ENCODE measurements at regions not wholly inside any gene's neighbourhood (a gene's known extent, or its start where the extent isn't known, plus 50 kb on each side); places are given as distances from the start of the nearest gene placed in this dataset.

DNA sequence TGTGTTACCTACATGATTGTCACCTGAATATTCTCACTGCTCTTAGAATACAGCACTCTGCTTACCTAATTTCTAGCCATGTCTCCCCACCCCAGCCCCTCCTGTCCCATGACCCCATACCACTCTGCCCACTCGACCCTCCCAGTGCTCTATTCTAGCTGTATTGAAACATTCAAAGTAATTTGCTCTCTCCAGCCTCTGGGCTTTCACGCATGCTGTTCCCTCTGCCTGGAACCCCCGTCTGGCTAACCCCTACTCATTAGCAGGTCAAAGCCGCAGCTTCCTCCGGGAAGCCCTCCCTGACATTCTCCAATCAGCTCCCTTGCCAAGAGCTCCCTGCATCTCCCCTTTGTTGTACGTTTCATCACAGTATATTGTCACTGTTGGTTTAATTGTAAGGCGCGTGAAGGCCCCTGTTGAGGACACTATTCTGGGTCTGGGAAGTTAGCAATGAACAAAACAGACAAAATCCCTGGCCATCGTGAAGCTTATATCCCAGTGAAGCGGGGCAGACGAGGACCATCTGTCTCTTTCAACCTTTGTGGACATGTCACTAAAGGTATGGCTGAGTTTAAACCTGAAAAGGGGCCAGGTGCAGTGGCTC lies 72.3 kb upstream of the LHX1 start:
- DNase-seq (ENCODE audit: low spot score): no peak

DNA sequence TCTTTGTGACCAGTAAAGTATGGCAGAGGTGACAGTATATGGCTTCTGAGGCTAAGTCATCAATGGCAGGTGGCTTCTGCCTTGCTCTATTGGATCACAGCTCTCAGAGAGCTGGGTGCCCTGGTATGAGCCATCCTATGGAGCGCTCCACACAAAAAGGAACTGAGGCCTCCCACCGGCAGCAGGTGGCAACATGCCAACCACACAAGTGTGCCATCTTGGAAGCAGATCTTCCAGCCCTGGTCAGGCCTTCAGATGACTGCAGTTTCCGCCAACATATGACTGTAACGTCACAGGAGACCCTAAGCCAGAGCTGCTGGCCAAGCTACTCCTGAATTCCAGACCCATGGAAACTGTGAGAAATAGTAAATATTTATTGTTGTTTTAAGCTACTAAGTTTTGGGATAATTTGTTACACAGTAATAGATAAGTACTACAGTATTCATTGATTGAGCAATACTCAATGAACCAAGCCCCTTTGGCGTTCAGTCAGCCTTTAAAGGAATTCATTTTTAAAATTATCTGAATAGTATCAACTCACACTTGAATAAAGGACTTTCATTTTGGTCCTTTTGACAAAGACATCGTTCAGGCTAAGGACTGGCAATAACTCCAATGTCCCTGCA lies 69.4 kb upstream of the LHX1 start:
- no peak for DNase-seq (ENCODE audit: low spot score)

DNA sequence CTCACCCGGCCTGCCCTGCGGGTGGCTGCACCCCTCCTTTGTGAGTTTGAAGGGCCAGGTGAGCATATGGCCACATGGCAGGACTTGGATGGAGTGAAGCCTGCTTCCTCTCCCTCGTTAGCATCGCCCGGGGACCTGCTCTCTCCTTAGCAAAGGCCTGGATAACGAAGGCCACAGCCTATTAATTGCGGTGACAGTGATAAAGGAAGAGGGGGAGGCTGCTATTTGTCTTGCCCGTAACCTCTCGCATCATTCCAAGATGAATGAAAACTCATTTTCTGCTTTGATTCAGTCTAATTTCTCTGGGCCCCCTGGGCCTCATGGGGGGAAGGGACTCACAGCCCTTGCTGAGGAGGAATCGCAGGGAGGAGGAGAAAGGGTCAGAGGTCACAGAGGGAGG lies 68.5 kb upstream of the LHX1 start:
- no peak for DNase-seq (ENCODE audit: low spot score)

DNA sequence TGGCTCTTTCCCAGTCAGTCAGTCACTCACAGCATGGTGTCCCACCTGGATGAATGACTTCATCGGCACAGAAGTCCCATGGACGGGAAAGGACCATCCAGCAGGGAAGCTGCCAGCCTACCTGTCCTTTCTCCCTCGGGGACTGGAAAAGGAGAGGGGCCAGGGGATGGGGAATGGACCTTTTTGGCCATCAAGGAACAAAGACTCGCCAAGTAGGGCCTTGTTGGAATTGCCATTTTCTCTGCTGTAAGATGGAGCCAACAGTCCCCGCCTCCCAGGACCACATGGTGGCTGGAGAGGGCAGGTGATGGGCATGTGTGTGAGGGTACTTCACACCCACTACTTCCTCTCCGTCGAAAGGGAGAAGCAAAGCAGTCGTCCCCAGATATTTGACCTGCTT lies 67.8 kb upstream of the LHX1 start:
- no peak for DNase-seq (ENCODE audit: low spot score)

DNA sequence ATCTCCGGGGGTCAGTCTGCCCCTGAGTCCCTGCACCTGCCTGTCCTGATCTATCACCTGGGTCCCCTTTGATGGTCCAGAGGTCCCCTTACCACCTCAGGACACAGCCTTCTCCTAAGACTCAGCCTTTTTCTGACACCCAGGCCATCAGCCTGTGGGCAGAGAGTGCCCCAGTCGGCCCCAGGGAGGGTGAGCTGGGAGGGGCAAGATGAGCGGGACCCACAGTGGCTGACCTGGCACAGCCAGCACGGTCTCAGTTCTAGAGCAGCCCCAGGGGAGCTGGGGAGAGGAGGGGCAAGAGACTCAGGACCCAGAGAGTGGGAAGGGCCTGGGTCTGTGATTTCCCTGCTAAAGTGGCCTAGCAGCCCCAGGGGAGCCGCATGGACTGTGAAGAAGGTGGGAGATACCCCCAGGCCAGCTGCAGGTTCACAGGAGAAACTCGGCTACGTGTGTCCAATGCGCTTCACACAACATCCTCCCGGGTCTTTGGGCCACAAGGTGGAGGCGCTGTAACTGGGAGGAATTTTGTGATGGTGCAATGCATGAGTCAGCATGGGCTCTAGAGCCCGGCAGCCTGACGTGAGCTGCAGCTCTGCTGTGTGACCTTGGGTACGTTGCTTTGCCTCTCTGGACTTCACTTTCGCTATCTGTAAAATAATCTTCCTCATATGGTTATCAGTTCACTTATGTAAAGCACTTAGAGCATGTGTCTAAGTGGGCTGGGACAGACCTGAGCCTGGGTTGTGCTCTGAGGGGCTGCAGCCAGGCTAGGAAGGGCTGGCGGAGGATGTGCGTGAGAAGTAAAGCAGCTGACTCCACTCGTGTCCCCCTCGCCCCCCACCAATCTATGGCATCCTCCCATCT lies 67.2 kb upstream of the LHX1 start:
- DNase-seq (ENCODE audit: low spot score): no peak

DNA sequence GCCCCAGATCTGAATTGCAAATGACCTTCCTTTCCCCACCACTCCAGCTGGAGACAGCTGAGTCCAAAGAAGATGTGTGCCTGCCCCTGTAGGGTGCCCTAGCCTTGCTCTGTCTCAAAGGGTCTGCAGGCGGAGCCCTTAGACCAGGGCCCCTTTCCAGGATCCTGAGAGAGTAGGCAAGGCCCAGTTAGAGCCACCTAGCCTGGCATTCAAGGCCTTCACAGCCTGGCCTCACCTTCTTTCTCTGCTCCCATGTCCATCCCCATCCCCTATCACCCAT lies 66.6 kb upstream of the LHX1 start:
- no peak for DNase-seq (ENCODE audit: low spot score)

DNA sequence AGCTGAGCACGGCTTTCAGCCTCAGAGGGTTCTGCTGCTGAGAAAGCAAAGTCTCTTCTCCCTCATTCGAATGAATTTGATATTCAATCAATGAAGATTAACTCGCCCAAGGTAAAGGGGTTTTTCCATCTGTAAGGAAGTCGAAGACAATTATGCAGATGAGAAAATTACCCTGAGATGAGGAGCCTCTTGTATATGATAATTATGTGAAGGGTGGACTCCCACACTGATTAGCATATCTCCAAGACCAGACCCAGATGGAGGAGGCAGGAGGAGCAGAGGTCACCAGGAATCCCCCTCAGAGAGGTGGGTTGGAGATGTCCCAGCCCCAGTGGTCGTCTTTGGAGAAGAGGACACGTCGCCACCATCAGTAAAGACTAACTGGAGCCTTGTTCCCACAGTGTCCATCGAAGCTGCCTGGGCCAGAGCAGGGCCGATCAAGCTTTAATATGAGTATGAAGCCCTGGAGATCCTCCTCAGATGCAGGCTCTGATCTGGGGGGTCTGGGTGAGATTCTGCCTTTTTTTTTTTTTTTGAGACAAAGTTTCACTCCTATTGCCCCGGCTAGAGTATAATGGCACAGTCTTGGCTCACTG lies 61.5 kb upstream of the LHX1 start:
- DNase-seq (ENCODE audit: low spot score): no peak

DNA sequence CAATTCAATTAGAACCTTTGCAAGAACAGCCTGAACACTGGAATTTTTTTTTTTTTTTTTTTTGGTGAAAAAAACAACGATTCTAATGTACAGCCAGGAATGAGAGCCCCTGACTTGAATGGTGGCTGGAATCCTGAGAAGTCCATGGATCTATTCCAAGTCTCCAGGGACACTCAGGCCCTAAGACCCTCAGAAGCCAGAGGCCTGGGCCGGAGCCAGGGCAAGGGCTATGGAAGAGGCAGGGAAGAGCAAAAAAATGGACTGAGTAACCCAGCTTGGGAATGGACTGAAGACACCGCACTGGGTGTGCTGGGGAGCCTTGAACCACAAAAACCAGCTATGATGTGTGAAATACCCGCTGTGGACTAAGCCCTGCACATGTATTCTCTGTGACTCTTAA lies 60.3 kb upstream of the LHX1 start:
- no peak for DNase-seq (ENCODE audit: low spot score)

DNA sequence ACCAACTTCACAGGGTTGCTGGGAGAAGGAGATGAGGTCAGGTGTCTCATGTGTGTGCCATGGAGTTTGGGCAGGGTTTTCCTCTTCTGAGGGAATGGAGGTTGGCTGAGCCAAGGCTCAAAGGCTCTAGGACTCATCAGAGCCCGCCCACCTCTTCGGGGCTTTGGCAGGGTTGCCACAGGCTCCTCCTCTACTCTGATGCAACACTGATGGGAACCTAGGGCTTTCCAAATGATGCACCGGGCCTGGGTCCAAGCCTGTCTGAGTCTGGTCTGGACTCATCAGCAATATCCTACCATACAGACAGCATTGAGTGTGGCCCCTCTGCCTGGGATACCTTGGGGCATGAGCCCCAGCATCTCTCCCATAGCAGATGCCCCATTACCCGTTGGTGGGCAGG lies 59.5 kb upstream of the LHX1 start:
- DNase-seq (ENCODE audit: low spot score): no peak

DNA sequence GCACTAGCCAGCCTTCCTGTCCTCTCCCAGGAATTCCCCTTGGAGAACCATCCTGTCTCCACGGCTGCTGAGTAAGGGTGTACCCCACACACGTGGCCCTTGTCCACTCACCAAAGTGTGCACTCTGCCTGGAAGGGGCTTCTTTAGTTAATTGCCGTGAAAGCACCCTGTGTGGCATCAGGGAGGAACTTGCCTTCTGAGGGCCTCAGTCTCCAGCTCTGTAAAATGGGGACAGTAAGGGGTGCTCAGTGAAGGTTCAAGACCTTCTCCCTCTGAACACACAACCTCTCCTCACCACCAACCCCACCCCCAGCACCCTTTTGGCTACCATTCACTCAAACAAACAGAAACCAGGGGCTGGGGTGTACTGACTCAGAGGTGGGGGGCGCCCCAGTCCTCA lies 59.1 kb upstream of the LHX1 start:
- DNase-seq (ENCODE audit: low spot score): no peak

DNA sequence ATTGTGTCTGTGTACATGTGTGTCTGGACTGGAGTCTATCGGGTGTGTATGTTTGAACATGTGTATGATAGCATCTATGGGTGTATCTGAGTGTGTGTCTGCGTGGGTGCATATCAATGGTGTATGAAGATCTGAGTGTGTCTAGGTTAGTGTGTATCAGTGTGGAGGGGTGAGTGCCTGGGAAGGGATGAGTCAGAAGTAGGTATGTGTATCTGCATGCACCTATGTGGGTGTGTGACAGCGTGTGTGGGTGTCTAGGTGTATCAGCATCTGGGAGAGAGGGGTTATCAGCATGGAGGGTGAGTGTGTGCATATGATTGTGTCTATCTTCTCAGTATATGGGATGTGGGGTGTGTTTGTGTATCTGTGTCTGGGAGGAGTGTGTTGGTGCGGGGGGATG lies 58.2 kb upstream of the LHX1 start:
- no peak for DNase-seq (ENCODE audit: low spot score)

DNA sequence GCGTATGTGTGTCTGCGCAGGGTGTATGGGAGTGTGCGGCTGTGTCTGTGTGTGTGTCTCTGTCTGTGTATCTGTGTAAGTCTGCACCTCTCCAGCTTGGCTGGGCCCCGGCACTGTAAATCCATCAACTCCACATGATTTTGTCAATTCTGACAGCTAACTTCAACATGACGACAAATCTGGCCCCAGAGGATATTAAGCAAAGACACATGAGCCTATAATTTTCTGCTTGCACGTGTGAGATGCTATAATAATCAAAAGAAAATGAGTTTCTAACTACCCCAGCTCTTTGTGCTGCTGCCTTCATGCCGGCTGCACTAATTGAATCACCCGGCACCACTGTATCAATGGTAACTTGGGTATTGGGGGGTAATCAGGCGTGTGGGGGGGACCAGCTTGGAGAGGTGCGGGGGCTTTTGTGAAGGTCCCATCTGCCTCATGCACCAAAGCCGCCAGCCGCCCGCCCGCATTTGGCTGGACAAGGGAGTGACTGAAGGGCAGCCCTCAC lies 57.6 kb upstream of the LHX1 start:
- no peak for DNase-seq (ENCODE audit: low spot score)

DNA sequence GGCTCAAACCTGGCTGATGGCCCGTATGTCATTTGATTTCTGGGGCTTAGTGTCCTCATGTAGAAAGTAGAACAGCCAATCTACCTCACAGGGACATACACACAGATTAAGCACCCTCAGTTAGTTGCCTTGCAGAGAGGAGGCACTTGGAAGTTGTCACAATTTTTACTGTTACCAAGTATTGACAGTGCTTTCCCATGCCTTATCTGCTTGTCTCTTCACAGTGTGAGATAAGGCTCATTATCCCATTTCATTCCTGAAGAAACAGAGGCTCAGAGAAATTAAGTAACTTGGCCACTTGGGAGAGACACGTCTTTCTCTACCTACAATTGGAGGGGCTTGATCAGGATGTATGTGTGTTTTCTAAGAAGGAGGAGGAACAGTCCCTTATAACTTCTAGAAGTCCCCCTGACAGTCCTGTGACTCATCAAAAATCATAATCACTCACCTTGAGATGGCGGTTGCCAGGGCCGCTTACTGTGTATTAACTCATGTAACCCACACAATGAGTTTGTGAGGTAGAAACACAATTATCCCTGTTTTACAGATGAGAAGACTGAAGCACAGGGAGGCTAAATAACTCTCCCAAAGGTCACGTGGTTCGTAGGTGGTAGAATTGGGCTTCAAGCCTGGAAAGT lies 56.9 kb upstream of the LHX1 start:
- no peak for DNase-seq (ENCODE audit: low spot score)

DNA sequence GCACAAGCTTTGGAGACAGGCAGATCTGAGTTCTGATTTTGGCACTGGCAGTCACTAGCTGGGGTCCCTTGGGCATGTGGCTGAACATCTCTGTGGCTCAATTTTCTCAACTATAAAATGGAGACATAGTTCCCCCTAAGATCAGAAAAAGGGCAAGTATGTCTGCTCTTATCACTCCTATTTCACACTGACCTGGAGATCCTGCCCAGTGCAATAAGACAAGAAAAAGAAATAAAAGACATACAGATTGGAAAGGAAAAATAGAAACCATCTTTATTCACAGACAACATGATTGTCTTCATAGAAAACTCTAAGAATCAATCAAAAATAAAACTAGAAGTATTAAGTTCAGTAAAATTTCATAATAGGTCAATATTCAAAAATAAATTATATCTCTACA lies 56.0 kb upstream of the LHX1 start:
- no peak for DNase-seq (ENCODE audit: low spot score)

DNA sequence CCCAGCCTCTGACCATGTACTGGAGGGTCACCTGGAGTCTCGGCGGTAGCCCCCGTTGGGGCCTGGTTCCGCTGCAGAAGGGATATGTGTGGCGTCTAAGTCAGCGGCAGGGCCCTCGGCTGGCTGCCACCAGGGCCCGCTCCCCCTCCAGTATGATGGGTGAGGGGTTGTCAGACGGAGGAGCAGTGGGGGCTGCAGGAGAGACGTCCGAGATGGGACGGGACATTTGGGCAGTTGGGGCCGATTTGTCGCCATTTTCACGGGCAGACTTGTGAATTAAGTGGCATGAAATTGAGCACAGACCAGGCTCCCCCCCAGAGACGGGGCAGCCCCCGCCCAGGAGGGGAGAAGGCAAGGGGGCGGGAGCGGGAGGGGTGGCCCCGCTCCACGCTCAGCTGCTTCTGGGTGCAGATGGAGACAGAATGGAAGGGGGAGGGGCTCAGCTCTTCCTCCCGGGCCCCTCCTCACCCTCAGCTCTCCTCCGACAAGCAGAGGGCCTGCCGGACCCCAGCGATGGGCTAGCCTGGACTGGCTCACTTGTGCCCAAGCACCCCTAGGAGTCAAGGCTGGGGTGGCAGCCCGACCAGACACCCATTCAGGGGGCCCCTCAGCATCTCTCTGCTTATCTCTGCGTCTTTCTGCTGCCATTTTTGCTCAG lies 52.7 kb upstream of the LHX1 start:
- DNase-seq (ENCODE audit: low spot score): no peak

DNA sequence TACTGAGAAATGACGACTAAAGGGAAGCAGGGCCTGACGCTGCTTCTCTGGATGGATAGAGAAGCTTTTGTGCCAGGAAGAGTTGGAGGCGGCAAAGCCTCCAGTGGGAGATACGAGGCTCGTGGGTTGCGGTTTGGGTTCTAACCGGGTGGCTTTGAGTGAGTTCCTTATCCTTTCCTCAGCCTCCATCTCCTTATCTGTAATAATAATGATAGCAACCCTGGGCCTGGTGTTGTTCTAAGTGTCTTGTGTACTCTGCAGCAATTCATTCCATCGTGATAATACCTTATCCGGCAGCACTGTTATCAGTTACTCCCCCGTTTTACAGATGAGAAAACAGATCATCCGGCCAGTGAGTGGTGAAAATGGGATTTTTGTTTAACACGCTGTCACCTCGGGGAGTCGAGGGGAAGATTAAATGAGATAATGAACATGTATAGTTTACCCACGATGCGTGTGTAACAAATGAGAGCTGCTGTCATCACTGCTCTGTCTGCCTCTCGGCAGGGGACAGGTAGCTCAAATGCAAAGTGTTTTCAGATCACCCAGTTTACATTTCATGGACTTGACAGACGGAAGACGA lies 52.0 kb upstream of the LHX1 start:
- no peak for DNase-seq (ENCODE audit: low spot score)

DNA sequence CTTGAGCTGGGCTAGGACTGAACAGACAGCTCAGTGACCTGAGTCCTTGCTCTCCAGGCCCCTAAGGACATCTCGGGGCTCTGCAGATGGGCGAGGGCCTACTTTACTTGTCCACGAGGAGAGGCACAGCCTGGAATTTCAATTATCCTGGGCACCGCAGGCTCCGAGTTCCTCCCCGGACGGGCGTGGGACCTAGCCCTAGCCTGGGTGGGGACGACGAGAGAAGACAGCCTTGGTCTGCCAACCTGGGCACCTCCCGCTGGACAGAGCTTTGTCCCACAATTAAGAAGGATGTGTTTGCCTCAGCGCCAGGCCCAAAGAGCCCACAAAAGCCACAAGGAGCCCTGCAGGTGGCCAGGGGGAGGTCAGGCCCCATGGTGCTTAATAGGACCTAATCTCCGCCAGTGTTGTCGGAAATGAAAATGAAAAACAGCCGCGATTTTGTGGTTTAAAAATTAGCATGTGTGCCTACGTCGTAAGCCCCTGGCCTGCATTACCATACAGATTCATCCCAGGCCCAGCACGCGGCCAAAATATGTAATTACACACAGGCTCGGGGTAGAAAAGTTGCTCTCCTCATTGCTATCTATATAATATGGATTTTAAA lies 51.4 kb upstream of the LHX1 start:
- DNase-seq (ENCODE audit: low spot score): no peak
